SW 1271 (cell line): ENCODE measurements at regions not wholly inside any gene's neighbourhood (a gene's known extent, or its start where the extent isn't known, plus 50 kb on each side); places are given as distances from the start of the nearest gene placed in this dataset.

Experiments
- DNase-seq, 2 experiments: peaks; one replicate each; lab custom pipeline; 2025; lab: John Stamatoyannopoulos, UW

DNA sequence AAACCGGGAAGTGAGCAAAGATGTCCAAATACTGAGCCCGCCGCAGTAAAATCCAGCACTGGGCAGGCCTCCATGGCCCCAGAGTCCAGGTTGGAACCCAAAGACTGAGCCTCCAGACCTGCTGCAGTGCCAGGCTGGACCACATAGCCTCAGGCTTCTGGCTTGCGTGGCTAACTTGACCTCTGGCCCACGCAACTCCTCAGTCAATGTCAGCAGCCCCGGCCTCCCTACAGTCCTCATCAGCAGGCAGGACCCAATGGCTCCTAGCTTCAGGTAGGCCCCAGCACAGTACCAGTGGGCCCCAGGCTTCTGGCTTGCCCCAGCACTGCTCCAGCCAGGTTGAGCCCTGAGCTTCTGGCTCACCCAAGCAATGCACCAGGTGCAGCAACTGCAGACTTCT, 245.1 kb upstream of the AFDN start:
- no peak for DNase-seq

DNA sequence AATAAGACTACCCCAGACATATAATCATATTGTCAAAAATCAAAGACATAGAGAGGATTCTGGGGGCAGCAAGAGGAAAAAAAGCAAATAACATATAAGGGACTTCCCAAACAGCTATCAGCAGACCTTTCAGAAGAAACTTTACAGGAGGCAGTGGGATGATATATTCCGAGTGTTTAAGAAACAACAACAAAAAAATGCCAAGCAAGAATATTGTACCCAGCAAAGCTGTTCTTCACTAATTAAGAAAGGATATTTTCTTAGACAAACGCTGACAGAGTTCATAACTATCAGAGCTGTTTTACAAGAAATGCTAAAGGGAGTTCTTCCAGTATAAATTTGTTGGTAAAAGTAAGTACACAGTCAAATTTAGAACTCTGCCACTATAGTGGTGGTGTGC, 243.3 kb upstream of the AFDN start:
- no peak for DNase-seq

DNA sequence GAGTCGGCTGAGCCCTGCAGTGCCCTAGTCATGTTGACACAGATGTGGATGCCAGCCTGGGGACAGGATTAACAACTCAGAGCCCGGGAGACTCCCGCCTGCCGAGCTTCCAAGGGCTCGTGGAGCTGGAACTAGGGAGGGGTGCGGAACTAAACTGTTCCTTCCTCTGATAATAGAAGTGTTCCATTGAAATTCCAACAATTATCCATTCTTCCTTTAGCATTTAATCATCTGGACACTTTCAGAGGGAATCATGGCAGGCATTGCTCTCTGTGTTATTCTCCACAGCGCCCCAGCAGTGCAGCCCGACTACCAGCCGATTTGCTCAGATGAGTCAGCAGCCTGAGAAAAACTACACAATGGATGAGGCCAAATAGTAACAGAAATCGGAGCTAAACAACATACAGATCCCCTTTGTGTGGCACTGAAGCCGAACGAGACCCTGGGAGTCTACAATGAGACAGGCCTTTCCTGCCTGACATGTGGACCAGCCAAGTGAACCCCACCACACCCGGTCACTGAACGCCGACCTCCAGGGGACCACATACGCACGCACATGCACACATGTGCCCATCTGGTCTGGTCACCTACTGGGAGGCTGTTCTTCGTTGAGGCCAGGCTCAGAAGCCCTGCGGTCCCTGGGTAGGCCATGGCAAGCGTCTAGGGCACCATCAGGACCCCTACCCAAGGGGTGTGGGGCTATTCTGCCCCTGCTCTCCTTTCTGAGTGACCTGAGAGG, 238.4 kb upstream of the AFDN start:
- DNase-seq, result no peak

DNA sequence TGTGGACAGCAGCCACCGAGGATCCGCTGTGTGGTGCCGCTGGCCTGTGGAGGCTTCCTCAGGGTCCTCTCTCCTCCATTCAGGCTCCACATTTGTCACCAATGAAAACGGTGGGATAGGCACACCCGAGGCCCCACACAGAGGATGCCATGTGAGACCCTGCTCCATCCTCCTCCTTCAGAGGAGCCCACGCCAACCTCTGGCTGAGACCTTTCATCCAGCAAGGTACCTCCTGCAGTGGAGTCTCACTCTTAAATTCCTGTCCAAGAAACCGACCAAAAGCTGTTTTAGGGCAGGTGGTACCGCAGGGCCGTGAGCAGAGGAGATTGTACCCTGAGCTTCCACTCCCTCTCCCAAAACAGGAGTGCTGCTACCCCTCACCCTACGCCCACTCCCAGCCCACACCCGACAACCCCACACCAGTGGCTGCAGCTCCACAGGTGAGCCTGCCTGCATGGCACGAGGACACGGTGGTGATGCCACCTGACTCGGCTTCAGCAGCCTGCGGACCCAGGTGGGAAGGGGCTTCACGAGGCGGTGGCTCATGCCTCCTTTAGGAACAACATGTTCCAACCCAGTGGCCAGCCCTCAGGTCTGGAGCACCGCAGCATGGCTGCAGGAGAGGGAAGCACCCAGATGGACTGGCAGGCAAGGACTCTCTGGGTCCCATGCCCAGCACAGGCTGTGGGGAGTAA, 237.6 kb upstream of the AFDN start:
- no peak for DNase-seq

DNA sequence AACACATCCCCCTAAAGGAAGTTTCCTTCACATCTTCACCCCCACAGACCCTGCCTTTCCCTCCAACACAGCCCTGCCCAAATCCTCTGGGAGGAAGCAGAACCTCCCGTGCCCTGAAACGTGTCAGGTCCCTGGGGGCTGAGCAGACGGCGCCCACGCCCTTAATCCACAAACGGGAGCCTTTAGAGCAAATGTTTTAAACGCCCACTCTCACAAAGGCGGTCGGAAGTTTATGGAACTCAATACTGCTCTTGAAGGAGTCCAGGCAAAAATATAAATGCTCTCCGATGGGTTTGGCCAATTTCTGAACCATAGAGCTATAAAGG, 237.1 kb upstream of the AFDN start:
- no peak for DNase-seq

DNA sequence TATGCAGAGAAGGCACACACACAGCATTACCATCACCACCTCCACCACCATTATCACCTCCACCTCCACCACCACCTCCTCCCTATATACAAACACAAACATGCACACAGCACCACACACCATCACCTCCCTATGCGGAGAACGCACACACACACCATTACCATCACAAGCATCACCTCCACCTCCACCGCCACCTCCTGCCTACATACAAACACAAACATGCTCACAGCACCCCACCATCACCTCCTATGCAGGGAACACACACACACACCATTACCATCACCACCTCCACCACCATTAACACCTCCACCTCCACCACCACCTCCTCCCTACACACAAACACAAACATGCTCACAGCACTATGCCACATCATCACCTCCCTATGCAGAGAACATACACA, 236.5 kb upstream of the AFDN start:
- DNase-seq, result no peak
